ENCODE measurements at regions not wholly inside any gene's neighbourhood (a gene's known extent, or its start where the extent isn't known, plus 50 kb on each side); places are given as distances from the start of the nearest gene placed in this dataset.

DNA sequence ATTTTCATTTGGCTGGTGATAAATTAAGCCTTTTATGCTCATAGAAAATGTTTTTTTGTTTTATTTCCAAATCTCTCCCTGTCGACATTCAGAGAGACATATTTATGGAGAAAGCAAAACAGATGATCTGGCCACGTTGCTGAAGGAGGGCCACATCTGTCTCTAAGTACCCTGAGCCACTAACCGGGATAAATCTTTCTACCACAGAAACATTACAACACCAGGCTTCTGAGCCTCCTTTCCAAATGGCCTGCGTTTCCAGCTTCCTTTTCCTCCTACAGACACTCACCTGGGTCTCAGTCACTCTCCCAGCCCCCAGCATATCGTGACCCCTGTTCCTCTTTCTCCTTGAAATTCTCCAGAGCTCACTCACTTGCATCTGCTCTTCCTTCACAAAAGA, 161.0 kb downstream of the ARRDC4 start:
- TF ChIP-seq EZH2 (IDR thresholded peaks at IDR 0.05; ENCODE audit: borderline replicate concordance, low read length) = no peak
- TF ChIP-seq, protein P1, sequence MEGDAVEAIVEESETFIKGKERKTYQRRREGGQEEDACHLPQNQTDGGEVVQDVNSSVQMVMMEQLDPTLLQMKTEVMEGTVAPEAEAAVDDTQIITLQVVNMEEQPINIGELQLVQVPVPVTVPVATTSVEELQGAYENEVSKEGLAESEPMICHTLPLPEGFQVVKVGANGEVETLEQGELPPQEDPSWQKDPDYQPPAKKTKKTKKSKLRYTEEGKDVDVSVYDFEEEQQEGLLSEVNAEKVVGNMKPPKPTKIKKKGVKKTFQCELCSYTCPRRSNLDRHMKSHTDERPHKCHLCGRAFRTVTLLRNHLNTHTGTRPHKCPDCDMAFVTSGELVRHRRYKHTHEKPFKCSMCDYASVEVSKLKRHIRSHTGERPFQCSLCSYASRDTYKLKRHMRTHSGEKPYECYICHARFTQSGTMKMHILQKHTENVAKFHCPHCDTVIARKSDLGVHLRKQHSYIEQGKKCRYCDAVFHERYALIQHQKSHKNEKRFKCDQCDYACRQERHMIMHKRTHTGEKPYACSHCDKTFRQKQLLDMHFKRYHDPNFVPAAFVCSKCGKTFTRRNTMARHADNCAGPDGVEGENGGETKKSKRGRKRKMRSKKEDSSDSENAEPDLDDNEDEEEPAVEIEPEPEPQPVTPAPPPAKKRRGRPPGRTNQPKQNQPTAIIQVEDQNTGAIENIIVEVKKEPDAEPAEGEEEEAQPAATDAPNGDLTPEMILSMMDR (IDR thresholded peaks at IDR 0.05; ENCODE audit: low read length) = no peak
- no peaks in the 10 kb centered on the region; the same call in 1 of the 2 replicates for H3K27me3 ChIP-seq (ENCODE audit: insufficient read depth, low read length)

DNA sequence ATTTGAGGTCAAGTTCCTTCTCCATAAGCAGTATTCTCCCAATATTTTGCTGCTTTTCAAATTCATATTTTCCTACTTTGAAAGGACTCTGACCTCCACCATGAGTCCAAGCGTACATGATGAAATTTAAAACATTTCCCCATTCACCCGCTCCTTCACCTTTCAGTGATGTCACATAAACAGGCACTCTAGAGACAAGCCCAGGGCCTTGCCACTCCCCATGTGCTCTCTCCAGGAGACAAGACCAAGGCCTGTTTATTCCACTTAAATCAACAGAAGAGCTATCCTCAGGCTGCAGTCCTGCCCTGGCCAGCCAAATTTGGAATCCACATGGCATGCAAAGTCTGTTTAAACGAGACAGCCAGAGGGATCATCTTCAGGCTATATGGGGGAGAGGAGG, 161.5 kb downstream of the ARRDC4 start:
- no peaks in the 10 kb centered on the region for H3K9me3 ChIP-seq (ENCODE audit: low read length)
- H2AFZ ChIP-seq (ENCODE audit: low read length) = no peak overlapping the region
- no peaks in the 10 kb centered on the region for H3K79me2 ChIP-seq (ENCODE audit: insufficient read depth, low read length)
- TF ChIP-seq EZH2 (IDR thresholded peaks at IDR 0.05; ENCODE audit: borderline replicate concordance, low read length) = no peak
- TF ChIP-seq, protein P1 (IDR thresholded peaks at IDR 0.05; ENCODE audit: low read length) = no peak
- no peaks in the 10 kb centered on the region for H3F3A ChIP-seq (ENCODE audit: insufficient read depth, low read length)
- H3K9me2 ChIP-seq (ENCODE audit: low read depth, low read length) = no peaks in the 10 kb centered on the region
- H3K27ac ChIP-seq (ENCODE audit: low read depth, low read length, poor library complexity, severe bottlenecking) = no peak overlapping the region
- no peaks in the 10 kb centered on the region; the same call in 1 of the 2 replicates for H3K27me3 ChIP-seq (ENCODE audit: insufficient read depth, low read length)
- no peak overlapping the region for H3K4me2 ChIP-seq (ENCODE audit: low read length)
- H3K4me3 ChIP-seq (ENCODE audit: low read depth, low read length, poor library complexity, severe bottlenecking) = no peak overlapping the region
- no peaks in the 10 kb centered on the region for H3K4me1 ChIP-seq (ENCODE audit: insufficient read depth, low read length, severe bottlenecking)
- H4K20me1 ChIP-seq (ENCODE audit: insufficient read depth, low read length) = no peaks in the 10 kb centered on the region
- H3K36me3 ChIP-seq (ENCODE audit: insufficient read depth, low read length) = no peaks in the 10 kb centered on the region
- no peak overlapping the region for H3K9ac ChIP-seq (ENCODE audit: low read length)

More for the DNA sequence above, 161.0 kb downstream of the ARRDC4 start:
- no peaks in the 10 kb centered on the region for H3F3A ChIP-seq (ENCODE audit: insufficient read depth, low read length)
- no peaks in the 10 kb centered on the region for H3K9me2 ChIP-seq (ENCODE audit: low read depth, low read length)
- no peaks in the 10 kb centered on the region for H3K9me3 ChIP-seq (ENCODE audit: low read length)
- no peaks in the 10 kb centered on the region for H4K20me1 ChIP-seq (ENCODE audit: insufficient read depth, low read length)
- H3K4me2 ChIP-seq (ENCODE audit: low read length) = no peak overlapping the region
- no peak overlapping the region for H3K4me3 ChIP-seq (ENCODE audit: low read depth, low read length, poor library complexity, severe bottlenecking)
- no peak overlapping the region for H2AFZ ChIP-seq (ENCODE audit: low read length)
- H3K27ac ChIP-seq (ENCODE audit: low read depth, low read length, poor library complexity, severe bottlenecking) = no peak overlapping the region
- H3K36me3 ChIP-seq (ENCODE audit: insufficient read depth, low read length) = no peaks in the 10 kb centered on the region
- H3K79me2 ChIP-seq (ENCODE audit: insufficient read depth, low read length) = no peaks in the 10 kb centered on the region
- no peaks in the 10 kb centered on the region for H3K4me1 ChIP-seq (ENCODE audit: insufficient read depth, low read length, severe bottlenecking)
- H3K9ac ChIP-seq (ENCODE audit: low read length) = no peak overlapping the region

DNA sequence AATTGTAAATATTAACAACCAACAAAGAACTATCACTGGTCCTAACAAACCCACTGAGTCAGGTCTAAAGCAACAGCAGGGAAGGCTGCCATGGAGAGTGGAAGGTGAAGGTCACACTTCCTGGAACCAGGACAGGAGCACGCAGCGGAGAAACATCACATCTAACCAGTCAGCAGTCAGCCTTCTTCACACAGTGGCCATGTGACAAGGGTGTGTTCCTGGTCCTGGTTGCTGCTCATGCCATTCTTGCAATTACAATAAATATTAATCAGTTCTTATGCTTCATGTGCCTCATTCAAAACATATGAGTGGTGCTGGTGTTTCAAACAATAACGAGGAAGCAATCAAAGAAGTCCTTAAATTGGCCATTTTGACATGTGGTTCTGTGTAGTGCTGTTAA, 162.8 kb downstream of the ARRDC4 start:
- H3K4me2 ChIP-seq (ENCODE audit: low read length) = no peak overlapping the region
- no peak overlapping the region for H3K4me3 ChIP-seq (ENCODE audit: low read depth, low read length, poor library complexity, severe bottlenecking)
- H3K79me2 ChIP-seq (ENCODE audit: insufficient read depth, low read length) = no peaks in the 10 kb centered on the region
- no peaks in the 10 kb centered on the region for H3K36me3 ChIP-seq (ENCODE audit: insufficient read depth, low read length)
- no peaks in the 10 kb centered on the region; the same call in 1 of the 2 replicates for H3K27me3 ChIP-seq (ENCODE audit: insufficient read depth, low read length)
- no peaks in the 10 kb centered on the region for H3K9me3 ChIP-seq (ENCODE audit: low read length)
- no peak overlapping the region for H3K27ac ChIP-seq (ENCODE audit: low read depth, low read length, poor library complexity, severe bottlenecking)
- H3K9me2 ChIP-seq (ENCODE audit: low read depth, low read length) = no peaks in the 10 kb centered on the region
- H3K4me1 ChIP-seq (ENCODE audit: insufficient read depth, low read length, severe bottlenecking) = no peaks in the 10 kb centered on the region
- H3F3A ChIP-seq (ENCODE audit: insufficient read depth, low read length) = no peaks in the 10 kb centered on the region
- H3K9ac ChIP-seq (ENCODE audit: low read length) = no peak overlapping the region
- no peaks in the 10 kb centered on the region for H4K20me1 ChIP-seq (ENCODE audit: insufficient read depth, low read length)
- no peak overlapping the region for H2AFZ ChIP-seq (ENCODE audit: low read length)
- TF ChIP-seq, protein P1 (IDR thresholded peaks at IDR 0.05; ENCODE audit: low read length) = no peak
- no peak for TF ChIP-seq EZH2 (IDR thresholded peaks at IDR 0.05; ENCODE audit: borderline replicate concordance, low read length)
